Retinal pigment epithelial cell (primary cell): ENCODE measurements at regions not wholly inside any gene's neighbourhood (a gene's known extent, or its start where the extent isn't known, plus 50 kb on each side); places are given as distances from the start of the nearest gene placed in this dataset.
"Not testable (repeated sequence)": the region's sequence is repeated elsewhere in the genome, so short reads cannot be mapped to it uniquely, and the experiment has no call there.

Experiments used
- DNase-seq: peaks from one replicate; pipeline ENCODE4 v3.0.0-alpha.2; 2010; ENCODE audit warnings: low read depth
- H3K4me3 ChIP-seq: 2 replicates; pipeline ENCODE4 v1.5.1; 2011; ENCODE audit warnings: mild to moderate bottlenecking, low read length, control low read depth, moderate library complexity
- TF ChIP-seq, protein P1 (sequence below): conservative IDR thresholded peaks from 2 replicates; pipeline ENCODE4 v1.5.1; 2011; ENCODE audit warnings: low read depth, low read length, control low read depth, inconsistent platforms

DNA sequence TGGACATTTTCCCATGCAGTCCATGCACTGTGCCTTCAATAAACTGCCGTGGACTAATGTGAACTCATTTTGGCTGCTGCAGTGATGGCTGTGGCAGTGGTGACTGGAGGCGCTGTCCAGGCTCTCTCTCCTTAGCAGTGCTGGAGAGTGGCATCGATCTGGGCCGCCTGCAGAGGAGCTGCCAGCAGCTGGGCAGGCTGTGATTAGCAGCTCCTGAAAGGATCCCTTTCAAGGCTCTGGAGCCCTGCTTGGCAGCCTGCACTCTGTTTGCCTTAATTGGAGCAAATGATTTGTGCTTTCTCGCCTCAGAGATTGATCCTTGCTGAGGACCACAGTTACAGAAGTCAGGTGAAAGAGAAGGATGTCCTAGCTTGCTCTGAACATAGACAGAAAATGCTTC, 130.1 kb upstream of the VWC2 start:
- no peak overlapping the region for H3K4me3 ChIP-seq
- TF ChIP-seq, protein P1, sequence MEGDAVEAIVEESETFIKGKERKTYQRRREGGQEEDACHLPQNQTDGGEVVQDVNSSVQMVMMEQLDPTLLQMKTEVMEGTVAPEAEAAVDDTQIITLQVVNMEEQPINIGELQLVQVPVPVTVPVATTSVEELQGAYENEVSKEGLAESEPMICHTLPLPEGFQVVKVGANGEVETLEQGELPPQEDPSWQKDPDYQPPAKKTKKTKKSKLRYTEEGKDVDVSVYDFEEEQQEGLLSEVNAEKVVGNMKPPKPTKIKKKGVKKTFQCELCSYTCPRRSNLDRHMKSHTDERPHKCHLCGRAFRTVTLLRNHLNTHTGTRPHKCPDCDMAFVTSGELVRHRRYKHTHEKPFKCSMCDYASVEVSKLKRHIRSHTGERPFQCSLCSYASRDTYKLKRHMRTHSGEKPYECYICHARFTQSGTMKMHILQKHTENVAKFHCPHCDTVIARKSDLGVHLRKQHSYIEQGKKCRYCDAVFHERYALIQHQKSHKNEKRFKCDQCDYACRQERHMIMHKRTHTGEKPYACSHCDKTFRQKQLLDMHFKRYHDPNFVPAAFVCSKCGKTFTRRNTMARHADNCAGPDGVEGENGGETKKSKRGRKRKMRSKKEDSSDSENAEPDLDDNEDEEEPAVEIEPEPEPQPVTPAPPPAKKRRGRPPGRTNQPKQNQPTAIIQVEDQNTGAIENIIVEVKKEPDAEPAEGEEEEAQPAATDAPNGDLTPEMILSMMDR, result no peak
- DNase-seq, result no peak

DNA sequence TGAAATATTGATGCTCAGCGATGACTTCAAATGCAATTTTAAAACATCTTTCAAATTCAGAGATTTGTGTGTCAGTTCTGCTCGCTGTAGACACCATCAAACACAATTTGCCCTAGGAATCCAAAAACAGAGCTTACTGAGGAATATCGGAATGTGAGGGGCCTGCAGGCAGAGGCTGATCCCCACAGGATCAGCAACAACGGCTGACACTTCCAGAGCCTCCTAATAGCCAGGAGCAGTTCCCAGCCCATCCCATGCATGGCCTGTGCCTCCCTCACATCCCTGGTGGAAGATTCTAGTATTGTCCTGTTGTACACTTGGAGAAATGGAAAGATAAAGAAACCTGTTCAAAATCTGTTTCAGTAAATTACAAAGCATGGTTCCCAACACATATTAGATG, 129.7 kb upstream of the VWC2 start:
- DNase-seq, result no peak
- TF ChIP-seq, protein P1, result no peak
- H3K4me3 ChIP-seq, result no peak overlapping the region

- TF ChIP-seq, protein P1, result no peak
- DNase-seq, result no peak
- no peak overlapping the region for H3K4me3 ChIP-seq
These were observed 128.9 kb upstream of the VWC2 start for GRCh38 chr7:49644396-49645166.

GRCh38 chr7:49645296-49645695, 128.1 kb upstream of the VWC2 start:
- DNase-seq, result no peak
- TF ChIP-seq, protein P1, result no peak
- H3K4me3 ChIP-seq, result no peak overlapping the region

- DNase-seq, result no peak
- TF ChIP-seq, protein P1, result no peak
- H3K4me3 ChIP-seq, result no peak overlapping the region
These were observed 113.2 kb upstream of the VWC2 start for GRCh38 chr7:49660170-49660783.

DNA sequence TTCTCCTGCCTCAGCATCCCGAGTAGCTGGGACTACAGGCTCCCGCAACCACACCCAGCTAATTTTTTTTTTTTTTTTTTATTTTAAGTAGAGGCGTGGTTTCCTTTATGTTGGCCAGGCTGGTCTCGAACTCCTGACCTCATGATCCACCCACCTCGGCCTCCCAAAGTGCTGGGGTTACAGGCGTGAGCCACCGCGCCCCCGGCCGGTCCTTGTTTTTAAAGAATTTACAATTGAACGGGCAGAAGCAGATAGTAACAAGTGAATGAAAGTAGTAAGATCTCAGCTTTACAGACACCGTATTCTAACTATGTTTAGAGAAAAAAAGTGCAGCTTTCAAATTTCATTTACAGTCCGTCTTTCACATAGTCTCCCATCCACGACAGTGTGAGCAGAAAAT, 112.5 kb upstream of the VWC2 start:
- H3K4me3 ChIP-seq, result no peak overlapping the region
- TF ChIP-seq, protein P1, result no peak
- no peak for DNase-seq

GRCh38 chr7:49665963-49666362, 107.5 kb upstream of the VWC2 start:
- H3K4me3 ChIP-seq, DNase-seq: not testable (repeated sequence)
